Mesothelial cell of epicardium (in vitro differentiated cells): ENCODE measurements at regions not wholly inside any gene's neighbourhood (a gene's known extent, or its start where the extent isn't known, plus 50 kb on each side); places are given as distances from the start of the nearest gene placed in this dataset.

Experiments used
- DNase-seq, 2 experiments: peaks; one replicate each; pipeline ENCODE4 v3.0.0; 2021; ENCODE audit warnings: low spot score in 2 of 2; ENCODE audit not compliant: unreplicated experiment in 2 of 2
- H3K27ac Mint-ChIP-seq: 2 replicates; pipeline ENCODE4 v1.8.0; 2021; ENCODE audit warnings: mixed read lengths
- H3K27me3 Mint-ChIP-seq: 2 replicates; pipeline ENCODE4 v1.8.0; 2021; ENCODE audit warnings: low read depth, mixed read lengths
- H3K36me3 Mint-ChIP-seq: 2 replicates; pipeline ENCODE4 v1.8.0; 2021; ENCODE audit warnings: mixed read lengths
- H3K4me1 Mint-ChIP-seq: 2 replicates; pipeline ENCODE4 v1.8.0; 2021; ENCODE audit warnings: mixed read lengths
- H3K4me3 Mint-ChIP-seq: 2 replicates; pipeline ENCODE4 v1.8.0; 2021; ENCODE audit warnings: mild to moderate bottlenecking, moderate library complexity, mixed read lengths
- H3K9me3 Mint-ChIP-seq: 2 replicates; pipeline ENCODE4 v1.8.0; 2021; ENCODE audit warnings: mixed read lengths
- TF ChIP-seq, protein P1 (sequence below): fragments of 200-600 bp; sonication (generic); IDR thresholded peaks from one replicate; pipeline ENCODE4 v1.5.0; 2021; ENCODE audit warnings: antibody characterized with exemption; ENCODE audit not compliant: unreplicated experiment

- H3K4me3 Mint-ChIP-seq: no peak overlapping the region
- H3K4me1 Mint-ChIP-seq: no peaks in the 10 kb centered on the region
- TF ChIP-seq, protein P1, sequence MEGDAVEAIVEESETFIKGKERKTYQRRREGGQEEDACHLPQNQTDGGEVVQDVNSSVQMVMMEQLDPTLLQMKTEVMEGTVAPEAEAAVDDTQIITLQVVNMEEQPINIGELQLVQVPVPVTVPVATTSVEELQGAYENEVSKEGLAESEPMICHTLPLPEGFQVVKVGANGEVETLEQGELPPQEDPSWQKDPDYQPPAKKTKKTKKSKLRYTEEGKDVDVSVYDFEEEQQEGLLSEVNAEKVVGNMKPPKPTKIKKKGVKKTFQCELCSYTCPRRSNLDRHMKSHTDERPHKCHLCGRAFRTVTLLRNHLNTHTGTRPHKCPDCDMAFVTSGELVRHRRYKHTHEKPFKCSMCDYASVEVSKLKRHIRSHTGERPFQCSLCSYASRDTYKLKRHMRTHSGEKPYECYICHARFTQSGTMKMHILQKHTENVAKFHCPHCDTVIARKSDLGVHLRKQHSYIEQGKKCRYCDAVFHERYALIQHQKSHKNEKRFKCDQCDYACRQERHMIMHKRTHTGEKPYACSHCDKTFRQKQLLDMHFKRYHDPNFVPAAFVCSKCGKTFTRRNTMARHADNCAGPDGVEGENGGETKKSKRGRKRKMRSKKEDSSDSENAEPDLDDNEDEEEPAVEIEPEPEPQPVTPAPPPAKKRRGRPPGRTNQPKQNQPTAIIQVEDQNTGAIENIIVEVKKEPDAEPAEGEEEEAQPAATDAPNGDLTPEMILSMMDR: no peak
- no peaks in the 10 kb centered on the region for H3K9me3 Mint-ChIP-seq
- H3K36me3 Mint-ChIP-seq: no peaks in the 10 kb centered on the region
- DNase-seq: no peak
- no peak overlapping the region for H3K27ac Mint-ChIP-seq
- H3K27me3 Mint-ChIP-seq: peaks cover 6% of the 10 kb centered on the region
Measured at GRCh38 chr6:747028-747427, 54.1 kb upstream of the EXOC2 start.

GRCh38 chr6:744666-745353 is 51.9 kb upstream of the EXOC2 start:
- TF ChIP-seq, protein P1: no peak
- peaks cover 10% of the 10 kb centered on the region for H3K27me3 Mint-ChIP-seq

DNA sequence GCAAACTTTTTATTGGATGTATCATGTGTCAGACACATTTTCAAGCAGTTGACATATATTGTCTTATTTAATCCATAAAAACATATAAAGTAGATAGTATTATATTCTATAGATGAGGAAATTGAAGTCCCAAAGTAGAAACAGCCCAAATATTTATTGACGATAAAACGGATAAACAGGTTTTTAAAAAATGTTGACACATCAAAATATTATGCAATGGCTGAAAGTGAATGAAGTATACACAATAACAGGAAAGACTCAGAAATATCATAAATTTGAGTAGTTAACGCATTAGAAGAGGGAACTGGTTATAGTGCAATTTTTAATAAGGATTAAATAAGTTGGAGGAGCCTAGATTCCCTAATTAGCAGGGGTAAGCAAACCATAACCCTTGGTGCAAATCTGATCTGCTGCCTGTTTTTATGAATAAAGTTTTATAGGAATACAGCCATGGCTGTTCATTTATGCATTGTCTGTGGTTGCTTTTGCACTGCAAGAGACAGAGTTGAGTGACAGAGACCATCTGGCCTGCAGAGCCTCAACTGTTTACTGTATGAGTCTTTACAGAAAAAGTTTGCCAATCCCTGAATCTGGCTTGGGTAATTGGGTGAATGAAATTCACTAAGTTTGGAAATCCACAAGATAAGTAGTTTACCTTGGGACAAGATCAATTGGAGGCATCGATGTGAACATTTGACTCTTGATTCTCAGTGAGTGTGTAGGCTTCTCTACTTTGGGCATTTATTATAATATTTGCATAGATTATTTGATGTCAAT is 50.6 kb upstream of the EXOC2 start:
- Mint-ChIP-seq H3K9me3 (no peaks in the 10 kb centered on the region), H3K4me3 (no peak overlapping the region), H3K27me3 (peaks cover 16% of the 10 kb centered on the region), H3K36me3 (no peaks in the 10 kb centered on the region), H3K27ac (no peak overlapping the region), H3K4me1 (no peaks in the 10 kb centered on the region)
- DNase-seq: no peak
- TF ChIP-seq, protein P1: no peak

More at GRCh38 chr6:744666-745353, 51.9 kb upstream of the EXOC2 start:
- Mint-ChIP-seq H3K9me3 (no peaks in the 10 kb centered on the region), H3K36me3 (no peaks in the 10 kb centered on the region), H3K27ac (no peak overlapping the region), H3K4me1 (no peaks in the 10 kb centered on the region), H3K4me3 (no peak overlapping the region)
- DNase-seq: no peak
